ENCODE measurements at regions not wholly inside any gene's neighbourhood (a gene's known extent, or its start where the extent isn't known, plus 50 kb on each side); places are given as distances from the start of the nearest gene placed in this dataset.

DNA sequence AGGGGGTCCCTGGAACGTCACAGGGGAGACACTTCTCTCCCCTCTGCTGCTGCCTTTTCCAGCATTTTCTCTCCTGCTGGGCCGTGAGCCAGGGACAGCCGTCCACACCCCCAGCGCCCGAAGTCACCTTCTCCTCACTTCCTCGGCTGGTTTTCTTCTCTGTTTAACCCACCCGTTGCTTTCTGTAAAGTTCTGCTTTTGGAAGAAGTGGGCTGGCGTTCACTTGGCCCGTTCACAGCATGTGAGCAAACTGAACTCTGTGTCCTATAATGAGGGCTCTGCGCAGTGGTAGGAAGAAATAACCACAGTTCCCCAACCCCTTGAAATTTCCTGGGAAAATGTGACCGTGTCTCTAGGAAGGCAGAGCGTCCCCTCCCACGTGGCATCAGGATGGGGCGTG lies 187.0 kb upstream of the HDAC4 start:
- TF ChIP-seq GATA3 (IDR thresholded peaks at IDR 0.05; ENCODE audit: low read depth, low read length) (no peak), GATA2 (IDR thresholded peaks at IDR 0.05; ENCODE audit: low read depth, low read length) (no peak)

All from SH-SY5Y (cell line).